Right lobe of liver (tissue), 6 donors: ENCODE measurements at regions not wholly inside any gene's neighbourhood (a gene's known extent, or its start where the extent isn't known, plus 50 kb on each side); places are given as distances from the start of the nearest gene placed in this dataset.
"Not testable (repeated sequence)": the region's sequence is repeated elsewhere in the genome, so short reads cannot be mapped to it uniquely, and the experiment has no call there.

Experiments used
- ATAC-seq, 4 donors: fragments of 200-7000 bp; cut with Tn5 transposase; one replicate each; pipeline ENCODE4 v1.9.1; 2020; ENCODE audit warnings: mild to moderate bottlenecking in 4 of 4, moderate library complexity in 4 of 4
- DNase-seq, 3 donors: peaks; one replicate each; pipeline ENCODE4 v3.0.0-alpha.2; 2020
- H3K27ac ChIP-seq, 3 donors: fragments of 200-600 bp; one replicate each; pipeline ENCODE4 v1.8.0; 2022
- H3K27me3 ChIP-seq, 2 donors: fragments of 200-600 bp; one replicate each; pipeline ENCODE4 v1.8.0; 2022
- H3K36me3 ChIP-seq, 4 donors: fragments of 200-600 bp; sonication (generic) in 1 of 4; one replicate each; pipeline versions ENCODE4 v1.5.1 to v1.8.0; 2017 to 2022; ENCODE audit warnings: control low read depth in 1 of 4
- H3K4me1 ChIP-seq, 4 donors: fragments of 200-600 bp; sonication (generic) in 1 of 4; one replicate each; pipeline versions ENCODE4 v1.5.1 to v1.8.0; 2017 to 2022; ENCODE audit warnings: control low read depth in 1 of 4
- H3K4me3 ChIP-seq, 3 donors: fragments of 200-600 bp; one replicate each; pipeline ENCODE4 v1.8.0; 2022
- H3K9me3 ChIP-seq, 4 donors: fragments of 200-600 bp; sonication (generic) in 1 of 4; one replicate each; pipeline versions ENCODE4 v1.5.1 to v1.8.0; 2017 to 2022; ENCODE audit warnings: control low read depth in 1 of 4
- WGBS: methylation state at CpG from one replicate; pipeline ENCODE4 v1.1.6; 2018; ENCODE audit warnings: low coverage, low lambda C conversion rate; ENCODE audit not compliant: insufficient coverage; ENCODE audit errors: missing lambda C conversion rate; 5-methylcytosine and 5-hydroxymethylcytosine counted together
- intact Hi-C, 2 donors: fragments of 100-400 bp; cut with DNase I; formaldehyde crosslinking; loops; one replicate each; pipeline versions ENCODE4 v1.11.2 to v1.14.1; 2022
- TF ChIP-seq, protein P1 (sequence below), 4 donors: fragments of 200-600 bp in 3 of 4; fragments of 450-650 bp in 1 of 4; IDR thresholded peaks; one replicate each; pipeline versions ENCODE4 v1.5.1 to v1.8.0; 2016 to 2022; ENCODE audit warnings: antibody characterized with exemption in 4 of 4, mild to moderate bottlenecking in 2 of 4
- donor health status: DM: no; HTN: yes; CAD: no.
- donor health status: DM: no; HTN: no; CAD: no.
- donor health status: DM: no; HTN: no; CAD: no.
- donor health status: DM: no; HTN: yes; CAD: no.
- donor health status: DM: no; HTN: yes; CAD: no.

DNA sequence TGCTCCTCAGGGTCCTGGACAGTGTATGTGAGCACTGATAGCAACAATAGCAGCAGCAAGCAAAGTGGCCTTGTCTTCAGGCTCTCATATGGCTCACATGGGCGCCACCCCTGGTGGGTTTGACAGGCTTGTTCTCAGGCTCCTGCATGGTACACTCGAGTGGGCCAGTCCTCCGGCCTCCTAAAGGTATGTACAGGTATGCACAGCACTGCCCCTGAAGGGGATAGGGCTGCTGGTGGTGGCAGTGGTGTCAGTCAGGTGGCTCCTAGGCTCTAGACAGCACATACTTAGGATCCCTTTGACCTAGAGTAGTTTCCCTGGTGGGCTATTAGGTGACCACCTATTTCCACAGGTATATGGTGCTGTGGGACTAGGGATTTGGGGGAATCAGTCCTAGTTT is 79.8 kb downstream of the LGALS9B start:
- H3K4me3 ChIP-seq, ATAC-seq, H3K4me1 ChIP-seq, DNase-seq, H3K9me3 ChIP-seq, intact Hi-C loops, H3K27ac ChIP-seq, H3K27me3 ChIP-seq, H3K36me3 ChIP-seq: not testable (repeated sequence)
- no CpG with 5 or more reads among the region's 3 CpGs for WGBS

DNA sequence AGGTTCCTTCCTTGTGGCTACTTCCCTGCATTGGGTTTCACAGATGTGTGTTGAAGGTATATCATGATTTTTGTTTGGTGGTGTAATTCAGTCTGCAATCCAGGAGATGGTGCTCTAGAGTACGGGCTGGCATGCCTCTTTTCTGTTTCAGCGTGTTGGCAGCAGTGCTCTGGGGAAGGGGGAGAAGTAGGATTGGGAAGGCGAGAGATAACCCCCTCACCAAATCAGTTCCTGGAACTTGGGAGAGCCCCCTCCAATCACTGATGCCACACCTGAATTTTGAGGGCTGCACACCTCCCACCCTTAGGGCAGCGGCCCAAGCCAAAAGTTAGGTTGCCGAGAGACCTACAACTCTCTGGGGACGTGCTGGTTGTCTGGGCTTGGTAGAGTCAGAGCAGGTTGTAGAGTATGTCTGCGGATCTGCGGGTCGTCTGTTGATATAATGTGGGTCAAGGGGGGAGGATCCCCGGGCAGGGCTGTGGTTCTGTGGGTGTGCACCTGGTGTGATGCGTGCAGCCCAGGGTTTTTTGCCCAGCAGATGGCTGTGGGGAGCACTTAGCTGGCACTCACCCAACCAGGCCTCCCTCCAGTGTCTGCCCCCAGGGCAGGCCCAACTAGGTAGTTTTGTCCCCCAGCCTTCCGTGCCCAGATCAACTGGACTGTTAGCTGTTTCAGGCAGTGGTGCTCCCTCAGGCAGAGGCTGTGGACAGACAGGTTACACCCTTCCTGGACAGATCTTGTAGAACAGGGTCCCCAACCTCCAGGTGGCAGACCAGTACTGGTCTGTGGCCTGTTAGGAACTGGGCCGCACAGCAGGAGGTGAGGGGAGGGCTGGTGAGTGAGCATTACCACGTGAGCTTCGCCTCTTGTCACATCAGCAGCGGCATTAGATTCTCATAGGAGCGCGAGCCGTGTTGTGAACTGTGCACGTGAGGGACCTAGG is 85.7 kb downstream of the LGALS9B start:
- TF ChIP-seq, protein P1, sequence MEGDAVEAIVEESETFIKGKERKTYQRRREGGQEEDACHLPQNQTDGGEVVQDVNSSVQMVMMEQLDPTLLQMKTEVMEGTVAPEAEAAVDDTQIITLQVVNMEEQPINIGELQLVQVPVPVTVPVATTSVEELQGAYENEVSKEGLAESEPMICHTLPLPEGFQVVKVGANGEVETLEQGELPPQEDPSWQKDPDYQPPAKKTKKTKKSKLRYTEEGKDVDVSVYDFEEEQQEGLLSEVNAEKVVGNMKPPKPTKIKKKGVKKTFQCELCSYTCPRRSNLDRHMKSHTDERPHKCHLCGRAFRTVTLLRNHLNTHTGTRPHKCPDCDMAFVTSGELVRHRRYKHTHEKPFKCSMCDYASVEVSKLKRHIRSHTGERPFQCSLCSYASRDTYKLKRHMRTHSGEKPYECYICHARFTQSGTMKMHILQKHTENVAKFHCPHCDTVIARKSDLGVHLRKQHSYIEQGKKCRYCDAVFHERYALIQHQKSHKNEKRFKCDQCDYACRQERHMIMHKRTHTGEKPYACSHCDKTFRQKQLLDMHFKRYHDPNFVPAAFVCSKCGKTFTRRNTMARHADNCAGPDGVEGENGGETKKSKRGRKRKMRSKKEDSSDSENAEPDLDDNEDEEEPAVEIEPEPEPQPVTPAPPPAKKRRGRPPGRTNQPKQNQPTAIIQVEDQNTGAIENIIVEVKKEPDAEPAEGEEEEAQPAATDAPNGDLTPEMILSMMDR (IDR thresholded peaks at IDR 0.05): peak; percentile 32 to 42 (median 34)
- DNase-seq: not testable (repeated sequence)
- WGBS: 0% methylated on average over 2 of the region's 20 CpGs

DNA sequence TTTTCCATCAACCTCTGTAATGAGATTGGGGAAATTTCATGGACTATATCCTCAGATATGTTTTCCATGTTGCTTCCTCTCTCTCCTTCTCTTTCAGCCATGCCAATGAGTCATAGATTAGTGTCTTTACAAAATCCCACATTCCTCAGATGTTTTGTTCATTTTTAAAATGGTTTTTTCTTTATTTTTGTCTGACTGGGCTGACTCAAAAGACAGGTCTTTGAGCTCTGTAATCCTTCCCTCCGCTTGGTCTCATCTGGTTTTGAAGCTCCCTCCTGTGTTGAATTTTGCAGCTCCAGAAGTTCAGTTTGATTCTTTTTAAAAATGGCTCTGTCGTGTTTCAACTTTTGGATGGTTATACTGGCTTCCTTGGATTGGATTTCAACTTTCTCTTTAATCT is 86.7 kb downstream of the LGALS9B start:
- H3K27me3 ChIP-seq, H3K4me1 ChIP-seq, H3K36me3 ChIP-seq, H3K4me3 ChIP-seq, H3K27ac ChIP-seq, H3K9me3 ChIP-seq, ATAC-seq, DNase-seq, intact Hi-C loops: not testable (repeated sequence)
- 40% methylated on average over 2 of the region's 2 CpGs for WGBS

More for the DNA sequence above, 85.7 kb downstream of the LGALS9B start:
- intact Hi-C loops, H3K27me3 ChIP-seq, H3K36me3 ChIP-seq, H3K4me1 ChIP-seq, H3K4me3 ChIP-seq, H3K9me3 ChIP-seq, H3K27ac ChIP-seq: not testable (repeated sequence)
- ATAC-seq: peak; percentile 57 to 83 (median 70)

DNA sequence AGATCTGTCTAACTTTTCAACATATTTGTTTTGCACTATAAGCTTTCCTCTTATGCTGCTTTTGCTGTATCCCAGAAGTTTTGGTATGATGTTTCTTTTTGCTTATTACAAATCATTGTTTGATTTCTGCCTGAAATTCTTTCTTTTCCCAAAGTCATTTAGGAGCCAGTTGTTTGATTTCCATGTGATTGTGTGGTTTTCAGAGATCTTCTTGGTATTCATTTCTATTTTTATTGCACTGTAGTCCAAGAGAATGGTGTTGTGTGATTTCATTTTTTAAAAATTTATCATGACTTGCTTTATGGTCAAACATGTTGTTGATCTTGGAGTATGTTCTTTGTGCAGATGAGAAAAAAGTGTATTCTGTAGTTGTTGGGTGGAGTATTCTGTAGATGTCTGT is 88.1 kb downstream of the LGALS9B start:
- ATAC-seq, H3K4me1 ChIP-seq, intact Hi-C loops, H3K27me3 ChIP-seq, DNase-seq, H3K36me3 ChIP-seq, H3K27ac ChIP-seq, H3K4me3 ChIP-seq, H3K9me3 ChIP-seq: not testable (repeated sequence)

DNA sequence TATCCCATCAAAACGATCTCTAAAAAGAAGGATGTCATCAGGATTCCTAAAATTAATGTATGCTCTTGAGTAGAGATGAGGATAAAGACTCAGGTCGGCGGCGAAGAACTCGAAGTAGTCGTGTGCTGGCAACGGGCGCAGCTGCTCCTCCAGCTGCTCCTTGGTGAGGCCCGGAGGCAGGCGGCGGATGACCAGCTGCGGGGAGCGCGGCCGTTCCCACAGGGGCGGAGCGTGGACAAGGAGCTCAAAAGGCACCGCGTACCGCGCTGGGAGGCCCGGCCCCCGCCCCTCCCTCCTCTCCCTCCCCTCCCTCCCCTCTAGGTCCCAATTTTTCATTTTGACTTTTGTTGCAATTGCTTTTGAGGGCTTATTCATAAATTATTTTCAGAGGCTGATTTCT is 90.7 kb downstream of the LGALS9B start:
- intact Hi-C loops, H3K4me1 ChIP-seq, H3K36me3 ChIP-seq, H3K9me3 ChIP-seq, H3K27ac ChIP-seq, H3K4me3 ChIP-seq, DNase-seq, H3K27me3 ChIP-seq: not testable (repeated sequence)
- 8% methylated on average over 5 of the region's 23 CpGs for WGBS
- ATAC-seq: peak in 1 of 4 donors; percentile 49

DNA sequence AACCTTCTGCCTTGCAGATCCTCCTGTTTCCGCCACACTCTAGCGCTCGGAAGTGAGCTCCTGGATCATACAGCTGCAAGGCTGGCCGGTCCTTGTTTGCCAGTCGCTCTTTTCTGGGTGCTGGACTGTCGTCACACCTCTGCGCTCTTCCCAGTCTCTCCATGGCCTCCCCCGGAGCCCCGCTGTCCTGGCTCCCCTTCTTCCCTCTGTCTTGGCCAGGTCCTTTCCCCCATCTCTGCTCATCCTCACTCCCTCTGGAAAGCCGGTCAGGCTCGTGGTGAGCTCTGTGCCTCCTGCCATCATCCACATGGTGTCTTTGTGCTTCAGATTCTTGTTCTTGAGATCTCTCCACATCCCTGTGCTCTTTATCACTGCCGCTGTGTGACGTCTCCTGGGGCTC is 91.6 kb downstream of the LGALS9B start:
- H3K4me1 ChIP-seq, H3K36me3 ChIP-seq, H3K4me3 ChIP-seq, ATAC-seq, H3K27ac ChIP-seq, intact Hi-C loops, H3K9me3 ChIP-seq, DNase-seq, H3K27me3 ChIP-seq: not testable (repeated sequence)
- WGBS: 52% methylated on average over 5 of the region's 13 CpGs
